ENCODE measurements at regions not wholly inside any gene's neighbourhood (a gene's known extent, or its start where the extent isn't known, plus 50 kb on each side); places are given as distances from the start of the nearest gene placed in this dataset.

- Histone ChIP-seq H3K4me3 (no peak overlapping the region), H3K4me1 (no peaks in the 10 kb centered on the region), H3K27me3 (replicated peaks in 1 of 7) (no peaks in the 10 kb centered on the region), H3K27ac (no peak overlapping the region), H3K9me3 (no peaks in the 10 kb centered on the region), H3K36me3 (no peaks in the 10 kb centered on the region)
- TF ChIP-seq POLR2A (IDR thresholded peaks at IDR 0.05) (no peak), POLR2AphosphoS5 (IDR thresholded peaks at IDR 0.05) (no peak)
- TF ChIP-seq, protein P1, sequence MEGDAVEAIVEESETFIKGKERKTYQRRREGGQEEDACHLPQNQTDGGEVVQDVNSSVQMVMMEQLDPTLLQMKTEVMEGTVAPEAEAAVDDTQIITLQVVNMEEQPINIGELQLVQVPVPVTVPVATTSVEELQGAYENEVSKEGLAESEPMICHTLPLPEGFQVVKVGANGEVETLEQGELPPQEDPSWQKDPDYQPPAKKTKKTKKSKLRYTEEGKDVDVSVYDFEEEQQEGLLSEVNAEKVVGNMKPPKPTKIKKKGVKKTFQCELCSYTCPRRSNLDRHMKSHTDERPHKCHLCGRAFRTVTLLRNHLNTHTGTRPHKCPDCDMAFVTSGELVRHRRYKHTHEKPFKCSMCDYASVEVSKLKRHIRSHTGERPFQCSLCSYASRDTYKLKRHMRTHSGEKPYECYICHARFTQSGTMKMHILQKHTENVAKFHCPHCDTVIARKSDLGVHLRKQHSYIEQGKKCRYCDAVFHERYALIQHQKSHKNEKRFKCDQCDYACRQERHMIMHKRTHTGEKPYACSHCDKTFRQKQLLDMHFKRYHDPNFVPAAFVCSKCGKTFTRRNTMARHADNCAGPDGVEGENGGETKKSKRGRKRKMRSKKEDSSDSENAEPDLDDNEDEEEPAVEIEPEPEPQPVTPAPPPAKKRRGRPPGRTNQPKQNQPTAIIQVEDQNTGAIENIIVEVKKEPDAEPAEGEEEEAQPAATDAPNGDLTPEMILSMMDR (IDR thresholded peaks at IDR 0.05 in 8 of 11, conservative IDR thresholded peaks at IDR 0.05 in 3 of 11): no peak
- no peak for DNase-seq
- intact Hi-C loops (cut with DNase I; ENCODE audit: low total_unique reads): no loop called here
- 55 to 80% (median 69%) methylated on average over 1 of the region's 1 CpG for WGBS, 5 donors
These were observed 168.3 kb upstream of the ECI2 start for GRCh38 chr6:4303638-4304037.

GRCh38 chr6:4302524-4302923 is 167.1 kb upstream of the ECI2 start:
- intact Hi-C loops (cut with DNase I; ENCODE audit: low total_unique reads): no loop called here
- peaks cover 0 to 7% (median 2%) of the 10 kb centered on the region in 8 donors for H3K9me3 ChIP-seq
- TF ChIP-seq POLR2A (IDR thresholded peaks at IDR 0.05) (no peak), POLR2AphosphoS5 (IDR thresholded peaks at IDR 0.05) (no peak)
- TF ChIP-seq, protein P1 (IDR thresholded peaks at IDR 0.05 in 8 of 11, conservative IDR thresholded peaks at IDR 0.05 in 3 of 11): no peak
- no peak overlapping the region for H3K4me3 ChIP-seq
- no peaks in the 10 kb centered on the region for H3K4me1 ChIP-seq
- H3K27me3 ChIP-seq (replicated peaks in 1 of 7): no peaks in the 10 kb centered on the region
- H3K27ac ChIP-seq: no peak overlapping the region
- 89 to 96% (median 95%) methylated on average over 2 of the region's 2 CpGs for WGBS, 5 donors
- DNase-seq: no peak
- no peaks in the 10 kb centered on the region for H3K36me3 ChIP-seq

GRCh38 chr6:4301871-4302270 is 166.5 kb upstream of the ECI2 start:
- no peaks in the 10 kb centered on the region for H3K4me1 ChIP-seq
- TF ChIP-seq, protein P1 (IDR thresholded peaks at IDR 0.05 in 8 of 11, conservative IDR thresholded peaks at IDR 0.05 in 3 of 11): no peak
- TF ChIP-seq POLR2AphosphoS5 (IDR thresholded peaks at IDR 0.05) (no peak), POLR2A (IDR thresholded peaks at IDR 0.05) (no peak)
- no peak for DNase-seq
- intact Hi-C loops (cut with DNase I; ENCODE audit: low total_unique reads): no loop called here
- WGBS, 5 donors: 53 to 65% (median 58%) methylated on average over 2 of the region's 2 CpGs
- H3K27ac ChIP-seq: no peak overlapping the region
- peaks cover 0 to 10% (median 3%) of the 10 kb centered on the region in 8 donors for H3K9me3 ChIP-seq
- no peaks in the 10 kb centered on the region for H3K36me3 ChIP-seq
- H3K4me3 ChIP-seq: no peak overlapping the region
- H3K27me3 ChIP-seq (replicated peaks in 1 of 7): no peaks in the 10 kb centered on the region

- no peak for DNase-seq
- intact Hi-C loops (cut with DNase I; ENCODE audit: low total_unique reads): no loop called here
- Histone ChIP-seq H3K36me3 (no peaks in the 10 kb centered on the region), H3K9me3 (peaks cover 0 to 10% (median 3%) of the 10 kb centered on the region in 8 donors), H3K4me1 (no peaks in the 10 kb centered on the region), H3K4me3 (no peak overlapping the region), H3K27me3 (replicated peaks in 1 of 7) (no peaks in the 10 kb centered on the region), H3K27ac (no peak overlapping the region)
- TF ChIP-seq, protein P1 (IDR thresholded peaks at IDR 0.05 in 8 of 11, conservative IDR thresholded peaks at IDR 0.05 in 3 of 11): no peak
- no peak for TF ChIP-seq POLR2AphosphoS5 (IDR thresholded peaks at IDR 0.05)
- no peak for TF ChIP-seq POLR2A (IDR thresholded peaks at IDR 0.05)
- 79 to 89% (median 80%) methylated on average over 5 of the region's 5 CpGs for whole genome bisulfite sequencing, 5 donors
These were observed 165.5 kb upstream of the ECI2 start for GRCh38 chr6:4300917-4301316.

Data from spleen (tissue), 11 donors.